DND-41 (cell line): ENCODE measurements at regions not wholly inside any gene's neighbourhood (a gene's known extent, or its start where the extent isn't known, plus 50 kb on each side); places are given as distances from the start of the nearest gene placed in this dataset.

Source experiments
- CTCF ChIP-seq: IDR thresholded peaks from 2 replicates; pipeline ENCODE4 v1.5.1; 2012; ENCODE audit warnings: borderline replicate concordance, low read length, moderate library complexity, mild to moderate bottlenecking; ENCODE audit not compliant: poor library complexity, severe bottlenecking; ENCODE audit errors: extremely low read depth
- EZH2 ChIP-seq: IDR thresholded peaks from 3 replicates; pipeline ENCODE4 v1.6.1; 2012; ENCODE audit warnings: borderline replicate concordance, low read depth, mild to moderate bottlenecking, moderate library complexity, low read length, inconsistent platforms; ENCODE audit not compliant: severe bottlenecking

GRCh38 chr13:109998037-109998436 lies 211.7 kb upstream of the IRS2 start:
- TF ChIP-seq CTCF = no peak
- no peak for TF ChIP-seq EZH2
